Osteoblast (primary cell): ENCODE measurements at regions not wholly inside any gene's neighbourhood (a gene's known extent, or its start where the extent isn't known, plus 50 kb on each side); places are given as distances from the start of the nearest gene placed in this dataset. TPM values are rescaled to one million over a fixed set of nuclear protein-coding genes. Genes with fewer than 3 reads are reported as not detected.

ENCODE experiments used
- small RNA-seq: library from RNA; depleted of rRNA; stranded (forward); fragments of <200 nt; gene quantifications from one replicate; pipeline ENCODE3, GENCODE V24; 2012

Small RNAs in the stretch of these regions (small RNA-seq; reads per million reads assigned to genes)
- gene AC009804.1, result not detected
- not detected for gene RF00275
- not detected for gene RF00443
- not detected for gene RN7SL865P
